IPS-18a (cell line): ENCODE measurements at regions not wholly inside any gene's neighbourhood (a gene's known extent, or its start where the extent isn't known, plus 50 kb on each side); places are given as distances from the start of the nearest gene placed in this dataset.

Source experiments
- H3K27ac ChIP-seq: one replicate; pipeline ENCODE4 v1.5.1; 2013; ENCODE audit warnings: low read length
- H3K27me3 ChIP-seq: one replicate; pipeline ENCODE4 v1.6.1; 2013; ENCODE audit warnings: mild to moderate bottlenecking, low read length; ENCODE audit not compliant: control insufficient read depth, insufficient read depth
- H3K36me3 ChIP-seq: one replicate; pipeline ENCODE4 v1.6.1; 2013; ENCODE audit warnings: low read depth, low read length; ENCODE audit not compliant: control insufficient read depth
- H3K4me1 ChIP-seq: one replicate; pipeline ENCODE4 v1.6.1; 2013; ENCODE audit warnings: low read depth, low read length; ENCODE audit not compliant: control insufficient read depth
- H3K4me3 ChIP-seq: one replicate; pipeline ENCODE4 v1.5.1; 2013; ENCODE audit warnings: low read length
- H3K9ac ChIP-seq: one replicate; pipeline ENCODE4 v1.6.1; 2013; ENCODE audit warnings: mild to moderate bottlenecking, low read length, moderate library complexity
- H3K9me3 ChIP-seq: one replicate; pipeline ENCODE4 v1.6.1; 2013; ENCODE audit warnings: low read depth, low read length; ENCODE audit not compliant: control insufficient read depth

DNA sequence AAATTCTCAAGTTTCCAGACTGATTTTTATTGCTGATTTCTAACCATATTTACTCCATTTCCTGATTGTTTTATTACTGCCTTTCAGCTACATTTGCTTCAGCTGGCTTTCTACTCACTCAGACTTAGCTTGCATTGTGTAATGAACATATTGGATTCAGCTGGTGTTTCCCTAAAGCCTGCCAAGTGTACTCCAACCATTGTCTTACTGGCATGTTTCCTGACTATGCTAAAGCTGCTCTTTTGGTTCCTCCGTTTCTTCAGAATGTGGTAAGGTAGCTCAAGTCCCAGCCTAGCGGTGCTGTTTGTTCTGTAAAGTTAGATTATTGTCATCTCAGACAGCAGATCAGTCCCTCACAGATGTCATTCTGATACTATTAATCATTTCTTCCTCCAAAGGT lies 53.1 kb upstream of the GLRA2 start:
- H3K27me3 ChIP-seq: no peaks in the 10 kb centered on the region
- H3K9me3 ChIP-seq: no peaks in the 10 kb centered on the region
- no peak overlapping the region for H3K27ac ChIP-seq

DNA sequence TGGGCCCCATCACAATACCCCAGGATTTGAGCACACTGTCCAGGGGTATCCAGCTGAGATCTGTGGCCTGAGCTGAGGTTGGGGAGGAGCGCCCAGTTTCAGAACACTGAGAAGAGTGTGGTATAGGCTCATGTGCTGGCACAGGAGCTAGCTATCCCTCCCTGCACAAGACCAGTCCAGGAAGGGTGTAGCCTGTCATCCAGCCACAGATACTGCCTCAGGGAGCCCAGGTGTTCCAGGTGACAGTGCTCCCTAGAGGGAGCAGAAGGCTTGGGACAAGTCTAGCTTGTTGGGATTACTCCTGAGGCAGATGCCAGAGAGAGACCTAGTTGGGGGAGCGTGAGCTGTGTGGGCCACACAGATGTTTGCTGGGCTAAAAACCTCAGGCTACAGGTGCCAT lies 79.6 kb upstream of the GLRA2 start:
- H3K4me3 ChIP-seq: no peak overlapping the region
- no peak overlapping the region for H3K9ac ChIP-seq
- no peaks in the 10 kb centered on the region for H3K36me3 ChIP-seq
- H3K9me3 ChIP-seq: no peaks in the 10 kb centered on the region
- no peak overlapping the region for H3K27ac ChIP-seq
- no peaks in the 10 kb centered on the region for H3K4me1 ChIP-seq
- no peaks in the 10 kb centered on the region for H3K27me3 ChIP-seq

More for the DNA sequence above, 53.1 kb upstream of the GLRA2 start:
- Histone ChIP-seq H3K36me3 (no peaks in the 10 kb centered on the region), H3K9ac (no peak overlapping the region), H3K4me1 (no peaks in the 10 kb centered on the region), H3K4me3 (no peak overlapping the region)

DNA sequence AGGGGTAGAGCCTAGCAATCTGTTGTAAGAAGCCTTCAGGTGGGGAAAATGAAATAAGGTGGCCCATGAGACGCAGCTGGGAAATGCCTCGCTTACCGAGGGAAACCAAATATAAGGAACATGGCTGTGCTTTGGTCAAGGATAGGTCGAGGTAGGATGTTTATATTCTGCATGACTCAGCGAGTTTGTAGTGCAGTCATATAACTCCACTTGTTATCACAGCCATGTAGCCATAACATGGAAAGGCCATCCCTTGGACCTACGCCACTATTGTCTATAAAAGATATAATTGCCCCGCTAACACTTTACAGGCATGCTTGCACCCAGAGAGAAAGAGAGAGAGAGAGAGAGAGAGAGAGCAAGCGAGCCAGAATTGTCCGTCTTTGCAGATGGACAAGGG lies 80.9 kb upstream of the GLRA2 start:
- no peaks in the 10 kb centered on the region for H3K27me3 ChIP-seq
- H3K36me3 ChIP-seq: no peaks in the 10 kb centered on the region
- H3K4me3 ChIP-seq: no peak overlapping the region
- H3K27ac ChIP-seq: no peak overlapping the region
- no peaks in the 10 kb centered on the region for H3K4me1 ChIP-seq
- no peaks in the 10 kb centered on the region for H3K9me3 ChIP-seq
- H3K9ac ChIP-seq: no peak overlapping the region

DNA sequence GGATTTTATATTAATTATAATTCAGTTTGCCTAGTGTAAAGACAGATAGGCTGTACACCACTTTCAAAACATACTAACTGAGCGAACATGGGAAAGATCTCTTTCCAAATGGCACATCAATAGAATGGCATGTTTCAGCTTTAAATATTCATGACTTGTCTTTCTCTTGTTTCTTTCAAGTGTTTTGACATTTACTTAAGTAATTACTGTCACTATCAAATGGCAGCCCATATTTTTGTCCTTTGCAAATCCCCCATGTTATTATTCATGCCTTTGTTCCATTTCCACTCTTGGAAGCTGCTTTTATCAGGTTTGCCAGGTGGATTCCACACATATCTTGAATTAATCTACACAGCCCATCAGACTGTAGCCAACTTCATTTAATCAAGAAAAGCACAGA lies 89.2 kb upstream of the GLRA2 start:
- no peaks in the 10 kb centered on the region for H3K36me3 ChIP-seq
- H3K27me3 ChIP-seq: no peaks in the 10 kb centered on the region
- no peak overlapping the region for H3K4me3 ChIP-seq
- no peak overlapping the region for H3K9ac ChIP-seq
- no peak overlapping the region for H3K27ac ChIP-seq
- no peaks in the 10 kb centered on the region for H3K9me3 ChIP-seq
- no peaks in the 10 kb centered on the region for H3K4me1 ChIP-seq

DNA sequence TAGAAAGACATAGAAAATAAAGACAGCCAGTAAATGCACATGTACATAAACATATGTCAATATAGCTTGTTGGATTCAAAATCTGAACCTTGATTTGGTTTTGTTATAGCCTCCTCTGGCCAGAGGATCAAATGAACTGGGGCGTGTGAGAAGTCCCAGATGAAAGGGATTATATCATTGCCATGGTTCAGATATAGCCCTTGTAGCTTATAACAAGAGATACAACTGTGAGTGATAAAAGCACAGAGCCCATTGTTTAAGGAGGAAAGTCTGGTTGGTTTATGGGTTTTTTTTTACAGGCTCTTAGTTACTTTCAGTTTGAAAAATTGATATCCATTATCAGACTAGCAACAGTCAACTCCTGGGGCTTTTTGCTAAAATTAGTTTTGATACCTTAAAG lies 101.7 kb upstream of the GLRA2 start:
- Histone ChIP-seq H3K36me3 (no peaks in the 10 kb centered on the region), H3K27me3 (no peaks in the 10 kb centered on the region), H3K4me1 (no peaks in the 10 kb centered on the region), H3K27ac (no peak overlapping the region), H3K4me3 (no peak overlapping the region), H3K9me3 (no peaks in the 10 kb centered on the region), H3K9ac (no peak overlapping the region)

DNA sequence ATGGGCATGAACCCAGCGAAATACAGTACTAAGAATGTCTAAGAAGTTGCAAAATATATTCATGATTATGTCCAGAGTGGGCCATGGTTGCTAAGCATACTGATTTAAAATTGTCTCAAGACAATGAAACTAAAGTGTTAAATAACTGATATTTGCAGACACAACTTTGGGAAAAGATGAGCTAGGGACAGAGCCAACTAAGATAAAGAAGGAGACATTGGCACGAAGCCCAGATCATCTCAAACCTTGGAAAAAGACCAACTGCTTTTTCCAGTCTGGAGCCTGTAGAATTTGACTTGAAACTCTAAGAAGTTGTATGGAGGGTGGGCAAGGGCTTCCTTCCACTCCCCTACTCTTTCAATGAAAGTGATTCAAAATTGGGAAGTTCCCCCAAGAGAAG lies 108.5 kb upstream of the GLRA2 start:
- H3K4me1 ChIP-seq: no peaks in the 10 kb centered on the region
- H3K27me3 ChIP-seq: no peaks in the 10 kb centered on the region
- H3K36me3 ChIP-seq: no peaks in the 10 kb centered on the region
- no peaks in the 10 kb centered on the region for H3K9me3 ChIP-seq
- H3K9ac ChIP-seq: no peak overlapping the region
- no peak overlapping the region for H3K27ac ChIP-seq
- no peak overlapping the region for H3K4me3 ChIP-seq

DNA sequence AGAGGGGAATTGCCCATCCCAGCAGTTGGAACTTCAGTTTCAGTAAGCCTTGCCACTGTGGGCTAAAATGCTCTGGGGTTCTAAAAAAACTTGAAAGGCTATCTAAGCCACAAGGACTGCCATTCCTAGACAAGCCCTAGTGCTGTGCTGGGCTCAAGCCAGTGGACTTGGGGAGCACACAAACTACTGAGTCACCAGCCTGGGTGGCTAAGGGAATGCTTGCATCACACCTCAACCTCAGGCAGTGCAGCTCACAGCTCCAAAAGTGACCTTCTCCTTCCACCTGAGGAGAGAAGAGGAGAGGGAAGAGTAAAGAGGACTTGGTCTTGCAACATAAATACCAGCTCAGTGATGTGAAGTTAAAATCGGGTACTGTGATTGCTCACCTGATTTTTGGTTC lies 116.7 kb upstream of the GLRA2 start:
- Histone ChIP-seq H3K9me3 (no peaks in the 10 kb centered on the region), H3K4me1 (no peaks in the 10 kb centered on the region), H3K27ac (no peak overlapping the region), H3K9ac (no peak overlapping the region), H3K36me3 (no peaks in the 10 kb centered on the region), H3K27me3 (no peaks in the 10 kb centered on the region), H3K4me3 (no peak overlapping the region)

DNA sequence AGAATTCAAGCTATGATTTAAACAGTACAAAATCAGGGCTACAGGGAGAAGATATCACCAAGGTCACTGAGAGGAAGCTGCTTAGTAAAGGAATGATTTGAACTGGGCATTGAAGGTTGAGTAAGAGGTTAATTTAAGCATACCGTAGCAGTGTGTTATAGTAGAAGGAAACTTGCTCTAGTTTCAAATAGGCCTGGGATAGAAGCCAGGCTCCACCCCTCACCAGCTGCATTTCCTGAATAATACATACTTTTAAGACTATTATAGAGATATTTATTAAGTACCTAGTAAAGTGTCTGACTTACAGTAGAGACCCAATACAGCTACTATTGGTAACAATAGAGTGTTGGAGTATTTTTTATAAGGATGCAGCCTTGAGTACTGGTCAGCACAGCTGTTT lies 118.0 kb upstream of the GLRA2 start:
- no peaks in the 10 kb centered on the region for H3K36me3 ChIP-seq
- no peaks in the 10 kb centered on the region for H3K27me3 ChIP-seq
- no peaks in the 10 kb centered on the region for H3K9me3 ChIP-seq
- no peak overlapping the region for H3K4me3 ChIP-seq
- H3K9ac ChIP-seq: no peak overlapping the region
- no peak overlapping the region for H3K27ac ChIP-seq
- H3K4me1 ChIP-seq: no peaks in the 10 kb centered on the region

DNA sequence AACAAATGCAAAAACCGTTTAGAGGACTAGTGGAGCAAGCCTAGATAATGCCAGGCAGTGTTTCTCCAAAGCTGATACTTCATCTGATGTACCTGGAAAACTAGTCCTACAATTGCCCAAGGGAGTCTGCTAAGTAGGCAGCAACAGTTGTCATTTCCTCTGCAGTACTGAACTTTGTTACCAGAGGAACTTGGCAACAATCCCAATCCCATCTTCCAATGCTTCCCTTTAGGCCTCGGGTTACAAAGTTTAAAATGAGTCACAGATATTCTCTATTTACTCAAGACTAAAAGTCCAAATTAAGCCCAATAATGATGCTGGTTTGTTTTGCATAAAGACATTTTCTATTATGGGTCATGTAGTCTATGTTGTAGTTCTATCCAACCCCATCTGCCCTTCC lies 120.0 kb upstream of the GLRA2 start:
- H3K9ac ChIP-seq: no peak overlapping the region
- no peak overlapping the region for H3K4me3 ChIP-seq
- no peaks in the 10 kb centered on the region for H3K36me3 ChIP-seq
- H3K27me3 ChIP-seq: no peaks in the 10 kb centered on the region
- H3K27ac ChIP-seq: no peak overlapping the region
- no peaks in the 10 kb centered on the region for H3K4me1 ChIP-seq
- H3K9me3 ChIP-seq: no peaks in the 10 kb centered on the region

DNA sequence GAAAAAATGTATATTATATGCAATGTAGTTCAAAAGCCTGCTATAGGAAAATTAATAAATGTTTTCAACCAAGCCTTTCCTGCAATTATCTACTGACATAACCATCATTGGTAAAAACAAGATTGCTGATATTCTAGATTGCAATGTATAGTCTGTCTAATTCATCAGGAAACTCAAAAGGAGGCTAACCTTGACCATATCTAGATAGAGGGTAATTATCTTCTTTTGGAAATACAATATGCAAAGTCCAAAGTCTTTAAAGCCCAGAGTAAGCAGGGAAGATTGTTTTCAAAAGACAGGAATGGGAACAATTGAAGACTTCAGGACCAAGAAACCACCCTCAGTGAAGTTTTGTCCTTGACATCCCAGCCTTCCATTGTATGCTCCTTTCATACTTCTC lies 123.1 kb upstream of the GLRA2 start:
- Histone ChIP-seq H3K27ac (no peak overlapping the region), H3K4me1 (no peaks in the 10 kb centered on the region), H3K27me3 (no peaks in the 10 kb centered on the region), H3K9ac (no peak overlapping the region), H3K36me3 (no peaks in the 10 kb centered on the region), H3K4me3 (no peak overlapping the region), H3K9me3 (no peaks in the 10 kb centered on the region)

DNA sequence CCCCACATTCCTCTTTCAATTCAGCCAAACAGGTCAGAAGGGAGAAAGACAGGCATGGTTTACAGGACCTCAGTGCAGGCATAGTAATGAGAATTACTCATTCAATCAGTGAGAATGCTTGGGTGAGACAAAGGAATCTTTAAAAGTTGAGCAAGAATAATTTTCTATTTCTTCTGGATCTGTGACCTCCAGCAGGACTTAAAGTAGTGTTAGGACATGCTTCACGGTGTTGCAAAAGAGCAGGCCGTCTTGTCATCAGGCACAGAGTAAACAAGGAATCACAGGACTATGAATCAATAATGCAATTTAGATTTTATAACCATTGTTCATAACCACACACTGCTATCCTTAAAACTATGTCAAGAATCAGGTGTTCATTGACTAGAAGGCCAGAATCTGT lies 130.6 kb upstream of the GLRA2 start:
- Histone ChIP-seq H3K27me3 (no peaks in the 10 kb centered on the region), H3K4me3 (no peak overlapping the region), H3K9me3 (no peaks in the 10 kb centered on the region), H3K9ac (no peak overlapping the region), H3K36me3 (no peaks in the 10 kb centered on the region), H3K27ac (no peak overlapping the region), H3K4me1 (no peaks in the 10 kb centered on the region)

DNA sequence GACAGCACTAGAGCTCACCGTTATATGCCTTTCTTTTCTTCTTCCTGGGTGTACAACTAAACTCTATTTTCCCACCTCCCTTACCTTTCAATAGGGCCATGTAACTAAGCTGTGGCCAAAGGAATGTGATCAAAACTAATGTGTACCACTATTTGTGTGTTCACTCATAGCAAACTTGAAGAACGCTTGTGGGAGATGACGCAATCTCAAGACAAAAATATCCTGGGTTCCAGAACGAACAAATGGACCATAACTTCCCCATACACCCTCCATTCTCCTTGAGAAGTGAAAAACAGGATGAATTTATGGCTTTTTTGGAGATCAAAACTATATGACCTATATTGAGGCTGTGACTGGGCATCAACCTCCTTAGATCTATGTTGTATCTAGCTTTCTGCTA lies 139.7 kb upstream of the GLRA2 start:
- H3K27me3 ChIP-seq: no peaks in the 10 kb centered on the region
- H3K9me3 ChIP-seq: no peaks in the 10 kb centered on the region
- H3K9ac ChIP-seq: no peak overlapping the region
- no peaks in the 10 kb centered on the region for H3K36me3 ChIP-seq
- H3K27ac ChIP-seq: no peak overlapping the region
- H3K4me3 ChIP-seq: no peak overlapping the region
- no peaks in the 10 kb centered on the region for H3K4me1 ChIP-seq

DNA sequence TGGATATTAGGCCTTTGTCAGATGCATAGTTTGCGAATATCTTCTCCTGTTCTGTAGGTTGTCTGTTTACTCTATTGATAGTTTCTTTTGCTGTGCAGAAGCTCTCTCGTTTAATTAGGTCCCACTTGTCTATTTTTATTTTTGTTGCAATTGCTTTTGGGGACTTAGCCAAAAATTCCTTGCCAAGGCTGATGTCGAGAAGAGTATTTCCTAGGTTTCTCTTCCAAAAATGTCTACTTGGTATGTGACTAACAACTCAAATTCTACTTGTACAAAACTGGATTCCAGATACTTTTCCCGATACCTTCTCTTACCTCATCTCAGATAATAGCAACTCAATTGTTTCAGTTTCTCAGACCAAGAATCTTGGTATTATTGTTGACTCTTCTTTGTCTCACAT lies 142.4 kb upstream of the GLRA2 start:
- Histone ChIP-seq H3K4me3 (no peak overlapping the region), H3K9ac (no peak overlapping the region), H3K9me3 (no peaks in the 10 kb centered on the region), H3K27me3 (no peaks in the 10 kb centered on the region), H3K27ac (no peak overlapping the region), H3K4me1 (no peaks in the 10 kb centered on the region), H3K36me3 (no peaks in the 10 kb centered on the region)
